K562 (cell line): ENCODE measurements at regions not wholly inside any gene's neighbourhood (a gene's known extent, or its start where the extent isn't known, plus 50 kb on each side); places are given as distances from the start of the nearest gene placed in this dataset.

Experiments
- ARHGAP35 ChIP-seq: fragments of 450-650 bp; IDR thresholded peaks from 2 replicates; pipeline ENCODE4 v1.6.1; 2018; ENCODE audit not compliant: partially characterized antibody
- CXXC5 ChIP-seq: fragments of 250-450 bp; sonication (Bioruptor Pico); IDR thresholded peaks from 2 replicates; pipeline ENCODE4 v1.8.0; 2022; ENCODE audit warnings: inconsistent platforms, mild to moderate bottlenecking, moderate library complexity
- DDX20 ChIP-seq: fragments of 450-650 bp; IDR thresholded peaks from 2 replicates; pipeline ENCODE4 v1.6.1; 2016; ENCODE audit warnings: missing genetic modification characterization, low read depth, mild to moderate bottlenecking, missing compliant biosample characterization, moderate library complexity
- FOS ChIP-seq: IDR thresholded peaks from 3 replicates; pipeline ENCODE4 v1.6.1; 2011; ENCODE audit not compliant: insufficient read length; ENCODE audit errors: extremely low read depth
- FOXO4 ChIP-seq: fragments of 450-650 bp; formaldehyde crosslinking; IDR thresholded peaks from 2 replicates; pipeline ENCODE4 v1.4.0; 2020; ENCODE audit warnings: mild to moderate bottlenecking, moderate library complexity
- HNRNPH1 ChIP-seq: fragments of 200-400 bp; formaldehyde crosslinking; optimal IDR thresholded peaks from 2 replicates; pipeline ENCODE3; 2017; ENCODE audit warnings: low read depth, mild to moderate bottlenecking, low read length, moderate library complexity
- MAFG ChIP-seq: fragments of 450-650 bp; conservative IDR thresholded peaks from 2 replicates; pipeline ENCODE4 v1.6.1; 2016; ENCODE audit warnings: missing genetic modification characterization, missing compliant biosample characterization
- MYC ChIP-seq, 2 experiments: fragments of 250-450 bp in 1 of 2; sonication (Bioruptor Pico) in 1 of 2; IDR thresholded peaks; 2 replicates each; pipeline versions ENCODE4 v1.5.1 to v1.6.1; 2012 to 2021; ENCODE audit warnings: low read depth in 2 of 2, borderline replicate concordance in 1 of 2, improper control_type of control experiment in 1 of 2, low read length in 1 of 2, mild to moderate bottlenecking in 1 of 2, moderate library complexity in 1 of 2
- POLR2H ChIP-seq: IDR thresholded peaks from 2 replicates; pipeline ENCODE4 v1.6.1; 2016; ENCODE audit warnings: missing genetic modification characterization, low read depth, mild to moderate bottlenecking, control low read depth, missing compliant biosample characterization, moderate library complexity
- RBM15 ChIP-seq: fragments of 200-400 bp; formaldehyde crosslinking; IDR thresholded peaks from 2 replicates; pipeline ENCODE4 v1.6.1; 2018; ENCODE audit warnings: mild to moderate bottlenecking, low read length, moderate library complexity; ENCODE audit not compliant: insufficient read depth
- RUNX1 ChIP-seq: sonication (generic); IDR thresholded peaks from 2 replicates; pipeline ENCODE4 v1.6.1; 2016; ENCODE audit warnings: antibody characterized with exemption, low read depth
- SMAD4 ChIP-seq: fragments of 250-450 bp; sonication (Bioruptor Pico); conservative IDR thresholded peaks from 2 replicates; pipeline ENCODE4 v1.8.0; 2021; ENCODE audit warnings: inconsistent platforms, mild to moderate bottlenecking, moderate library complexity
- SREBF1 ChIP-seq: fragments of 150-350 bp; IDR thresholded peaks from 2 replicates; pipeline ENCODE4 v1.6.1; 2014; ENCODE audit warnings: antibody characterized with exemption, low read depth, low read length, borderline replicate concordance
- SUPT5H ChIP-seq: fragments of 450-650 bp; IDR thresholded peaks from 2 replicates; pipeline ENCODE4 v1.6.1; 2016
- TAL1 ChIP-seq: fragments of 450-650 bp; IDR thresholded peaks from 2 replicates; pipeline ENCODE4 v1.6.1; 2016; ENCODE audit warnings: mild to moderate bottlenecking
- ZBTB17 ChIP-seq: fragments of 450-650 bp; formaldehyde crosslinking; IDR thresholded peaks from 2 replicates; pipeline ENCODE4 v1.4.0; 2020; ENCODE audit warnings: mild to moderate bottlenecking
- ZNF217 ChIP-seq: sonication (generic); formaldehyde crosslinking; IDR thresholded peaks from 2 replicates; pipeline ENCODE4 v1.8.0; 2022; ENCODE audit warnings: mild to moderate bottlenecking, missing genetic modification reagents
- ZSCAN32 ChIP-seq: fragments of 450-650 bp; formaldehyde crosslinking; IDR thresholded peaks from 2 replicates; pipeline ENCODE4 v1.4.0; 2020; ENCODE audit warnings: mild to moderate bottlenecking, moderate library complexity
- TF ChIP-seq, protein P1 (sequence below): fragments of 450-650 bp; formaldehyde crosslinking; IDR thresholded peaks from 2 replicates; pipeline ENCODE4 v1.4.0; 2022; ENCODE audit warnings: missing genetic modification characterization

GRCh38 chr5:164358531-164359259 lies 853.3 kb downstream of the MAT2B start (continued):
- no peak for TF ChIP-seq ARHGAP35
- no peak for TF ChIP-seq FOS
- no peak for TF ChIP-seq SUPT5H
- TF ChIP-seq MAFG (tag): peak; percentile 67
- TF ChIP-seq DDX20 (tag): peak; percentile 48; the same call in 1 of the 2 replicates
- TF ChIP-seq, protein P1, sequence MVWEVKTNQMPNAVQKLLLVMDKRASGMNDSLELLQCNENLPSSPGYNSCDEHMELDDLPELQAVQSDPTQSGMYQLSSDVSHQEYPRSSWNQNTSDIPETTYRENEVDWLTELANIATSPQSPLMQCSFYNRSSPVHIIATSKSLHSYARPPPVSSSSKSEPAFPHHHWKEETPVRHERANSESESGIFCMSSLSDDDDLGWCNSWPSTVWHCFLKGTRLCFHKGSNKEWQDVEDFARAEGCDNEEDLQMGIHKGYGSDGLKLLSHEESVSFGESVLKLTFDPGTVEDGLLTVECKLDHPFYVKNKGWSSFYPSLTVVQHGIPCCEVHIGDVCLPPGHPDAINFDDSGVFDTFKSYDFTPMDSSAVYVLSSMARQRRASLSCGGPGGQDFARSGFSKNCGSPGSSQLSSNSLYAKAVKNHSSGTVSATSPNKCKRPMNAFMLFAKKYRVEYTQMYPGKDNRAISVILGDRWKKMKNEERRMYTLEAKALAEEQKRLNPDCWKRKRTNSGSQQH (CRISPR knock-in tag): no peak
- no peak for TF ChIP-seq ZNF217 (CRISPR knock-in tag)
- peak; percentile 82 for TF ChIP-seq SMAD4 (CRISPR knock-in tag)
- TF ChIP-seq FOXO4 (CRISPR knock-in tag): no peak
- no peak for TF ChIP-seq RBM15
- no peak for TF ChIP-seq SREBF1
- no peak for TF ChIP-seq ZSCAN32 (CRISPR knock-in tag)
- TF ChIP-seq MYC (IDR thresholded peaks at IDR 0.05; ENCODE audit: low read depth, low read length): peak; percentile 35; the same call in 1 of the 2 replicates
- no peak for TF ChIP-seq MYC (CRISPR knock-in tag; IDR thresholded peaks at IDR 0.05; ENCODE audit: borderline replicate concordance, low read depth)
- TF ChIP-seq TAL1: peak; percentile 74; the same call in 1 of the 2 replicates
- TF ChIP-seq ZBTB17 (CRISPR knock-in tag): peak; percentile 32; the same call in 1 of the 2 replicates
- TF ChIP-seq CXXC5 (CRISPR knock-in tag): no peak
- TF ChIP-seq HNRNPH1: no peak
- no peak for TF ChIP-seq RUNX1
- TF ChIP-seq POLR2H: no peak
